ENCODE measurements at regions not wholly inside any gene's neighbourhood (a gene's known extent, or its start where the extent isn't known, plus 50 kb on each side); places are given as distances from the start of the nearest gene placed in this dataset.

- no peak for DNase-seq
- whole genome bisulfite sequencing, 2 donors, result 77 to 85% methylated on average over 2 of the region's 2 CpGs
- no peaks in the 10 kb centered on the region for H3K27me3 ChIP-seq
- intact Hi-C loops (cut with DNase I), result no loop called here
- H3K4me1 ChIP-seq, result no peaks in the 10 kb centered on the region
- TF ChIP-seq POLR2A (IDR thresholded peaks at IDR 0.05) (no peak), CTCF (IDR thresholded peaks at IDR 0.05) (no peak)
- no peak overlapping the region for H3K27ac ChIP-seq
- H3K9me3 ChIP-seq, result no peaks in the 10 kb centered on the region
- H3K4me3 ChIP-seq (replicated peaks in 1 of 3), result no peak overlapping the region
- H3K36me3 ChIP-seq, result no peaks in the 10 kb centered on the region
Observed at GRCh38 chr1:193602705-193603104, 416.3 kb upstream of the B3GALT2 start.

GRCh38 chr1:193593147-193593885 lies 406.9 kb upstream of the B3GALT2 start:
- H3K9me3 ChIP-seq, result no peaks in the 10 kb centered on the region
- no peak for DNase-seq
- TF ChIP-seq CTCF (IDR thresholded peaks at IDR 0.05), result no peak
- no peak for TF ChIP-seq POLR2A (IDR thresholded peaks at IDR 0.05)
- H3K27ac ChIP-seq, result no peak overlapping the region
- H3K4me3 ChIP-seq (replicated peaks in 1 of 3), result no peak overlapping the region
- WGBS, 2 donors, result 69 to 74% methylated on average over 3 of the region's 3 CpGs
- intact Hi-C loops (cut with DNase I), result loop anchor here (5.0 kb wide), 1 partner anchor 144 kb away; no protein-coding TSS in a partner anchor
- no peaks in the 10 kb centered on the region for H3K36me3 ChIP-seq
- peaks cover 0 to 17% of the 10 kb centered on the region in 2 donors for H3K4me1 ChIP-seq
- H3K27me3 ChIP-seq, result no peaks in the 10 kb centered on the region

- peaks cover 0 to 18% of the 10 kb centered on the region in 2 donors for H3K4me1 ChIP-seq
- H3K4me3 ChIP-seq (replicated peaks in 1 of 3), result no peak overlapping the region
- TF ChIP-seq CTCF (IDR thresholded peaks at IDR 0.05) (no peak), POLR2A (IDR thresholded peaks at IDR 0.05) (no peak)
- DNase-seq, result no peak
- 88 to 92% methylated on average over 2 of the region's 2 CpGs for WGBS, 2 donors
- H3K36me3 ChIP-seq, result no peaks in the 10 kb centered on the region
- H3K27ac ChIP-seq, result no peak overlapping the region
- no peaks in the 10 kb centered on the region for H3K27me3 ChIP-seq
- H3K9me3 ChIP-seq, result no peaks in the 10 kb centered on the region
- intact Hi-C loops (cut with DNase I), result loop anchor here (5.0 kb wide), 1 partner anchor 145 kb away; no protein-coding TSS in a partner anchor
Observed at GRCh38 chr1:193592317-193592716, 405.9 kb upstream of the B3GALT2 start.

- no peaks in the 10 kb centered on the region for H3K9me3 ChIP-seq
- no peak for TF ChIP-seq CTCF (IDR thresholded peaks at IDR 0.05)
- no peak for TF ChIP-seq POLR2A (IDR thresholded peaks at IDR 0.05)
- intact Hi-C loops (cut with DNase I), result loop anchor here (5.0 kb wide), 1 partner anchor 147 kb away; no protein-coding TSS in a partner anchor
- peak in 1 of 2 donors; percentile 35 for DNase-seq
- no peaks in the 10 kb centered on the region for H3K36me3 ChIP-seq
- no peak overlapping the region for H3K4me3 ChIP-seq (replicated peaks in 1 of 3)
- H3K27me3 ChIP-seq, result no peaks in the 10 kb centered on the region
- peaks cover 0 to 18% of the 10 kb centered on the region in 2 donors for H3K4me1 ChIP-seq
- no peak overlapping the region for H3K27ac ChIP-seq
Observed at GRCh38 chr1:193590102-193590501, 403.7 kb upstream of the B3GALT2 start.

- TF ChIP-seq CTCF (IDR thresholded peaks at IDR 0.05), result no peak
- intact Hi-C loops (cut with DNase I), result loop anchor here (5.0 kb wide), 1 partner anchor 148 kb away; no protein-coding TSS in a partner anchor
- Histone ChIP-seq H3K4me3 (replicated peaks in 1 of 3) (no peak overlapping the region), H3K9me3 (no peaks in the 10 kb centered on the region), H3K27me3 (no peaks in the 10 kb centered on the region), H3K36me3 (no peaks in the 10 kb centered on the region), H3K27ac (no peak overlapping the region), H3K4me1 (peaks cover 0 to 18% of the 10 kb centered on the region in 2 donors)
- WGBS, 2 donors, result 46 to 62% methylated on average over 3 of the region's 3 CpGs
- DNase-seq, result no peak
Observed at GRCh38 chr1:193589597-193590040, 403.2 kb upstream of the B3GALT2 start.

All from thyroid gland (tissue), 4 donors.